NCI-H774 (cell line): ENCODE measurements at regions not wholly inside any gene's neighbourhood (a gene's known extent, or its start where the extent isn't known, plus 50 kb on each side); places are given as distances from the start of the nearest gene placed in this dataset.

Experiments used
- DNase-seq: peaks from one replicate; lab custom pipeline; 2025; lab: John Stamatoyannopoulos, UW

DNA sequence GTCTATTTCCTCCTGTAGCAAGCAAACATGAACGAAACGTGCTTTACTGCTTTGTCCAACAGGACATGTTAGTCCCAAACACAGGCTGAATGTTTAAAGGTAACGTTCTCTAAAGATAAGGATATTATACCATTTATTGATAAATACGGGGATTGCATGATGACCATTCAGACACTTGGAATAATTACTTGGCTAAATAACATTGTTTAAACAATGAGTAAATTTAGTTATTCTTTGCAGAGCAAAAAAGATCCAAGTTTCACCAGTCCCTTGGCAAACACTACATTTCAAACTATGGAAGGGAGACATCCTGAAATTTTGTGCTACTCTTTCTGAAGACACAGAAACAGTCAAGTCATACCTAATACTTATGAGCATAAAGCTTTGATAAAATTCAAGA is 88.0 kb downstream of the ZNF280B start:
- no peak for DNase-seq

DNA sequence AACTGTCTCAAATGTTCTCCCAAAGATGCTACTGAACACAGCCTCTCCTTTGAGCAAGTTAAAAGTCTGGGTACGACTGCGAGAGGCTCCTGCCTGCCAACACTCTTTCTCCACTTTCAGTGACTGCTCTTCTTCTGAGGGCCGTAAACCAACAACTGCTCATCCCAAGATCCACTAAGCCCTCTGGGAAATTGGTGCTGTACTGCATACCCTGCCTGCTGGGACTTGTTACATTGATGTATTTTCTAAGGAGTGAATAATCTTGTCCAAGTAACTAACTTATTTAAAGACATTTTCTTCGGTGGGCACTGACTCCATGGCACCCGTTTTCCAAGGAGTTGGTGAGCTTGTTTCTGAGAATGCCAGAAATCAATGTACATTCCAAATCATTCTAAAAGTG is 87.2 kb downstream of the ZNF280B start:
- DNase-seq: no peak

DNA sequence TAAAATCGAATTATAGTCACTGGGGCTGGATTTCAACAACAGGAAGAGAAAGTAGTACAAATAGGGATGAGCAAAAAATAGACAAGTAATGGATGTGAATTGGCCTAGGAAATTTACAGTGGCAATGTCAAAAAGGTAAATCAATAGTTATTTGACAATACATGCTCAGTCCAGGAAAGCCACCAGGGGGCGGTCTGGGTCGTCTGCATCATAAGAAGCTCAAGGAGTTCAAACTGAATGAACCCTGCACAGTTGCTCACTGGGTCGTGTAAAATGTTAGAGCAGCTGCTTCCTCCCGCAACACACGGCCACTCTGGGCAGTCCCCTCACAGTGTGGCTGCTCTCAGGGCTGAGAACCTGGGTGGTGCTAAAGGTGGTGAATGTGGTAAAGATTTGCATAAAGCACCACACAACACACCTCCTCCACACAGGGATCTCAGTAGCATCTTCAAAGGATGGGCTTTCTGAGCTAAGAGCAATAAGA is 85.9 kb downstream of the ZNF280B start:
- peak; percentile 21 for DNase-seq

DNA sequence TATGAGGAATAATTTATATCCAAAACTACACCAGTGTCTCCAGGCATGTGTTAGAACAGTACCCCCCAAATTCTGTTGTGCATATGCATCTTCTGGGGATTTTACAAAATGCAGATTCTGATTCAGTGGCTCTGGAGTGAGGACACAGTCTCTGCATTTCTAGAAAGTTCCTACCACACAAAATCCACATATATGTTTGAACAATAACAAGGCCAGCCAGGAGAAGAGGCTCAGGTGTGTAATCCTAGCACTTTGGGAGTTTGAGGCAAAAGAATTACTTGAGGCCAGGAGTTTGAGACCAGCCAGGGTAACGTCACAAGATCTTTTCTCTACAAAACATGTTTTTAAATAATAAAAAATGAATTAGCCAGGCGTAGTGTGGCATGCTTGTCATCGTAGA is 84.9 kb downstream of the ZNF280B start:
- no peak for DNase-seq

DNA sequence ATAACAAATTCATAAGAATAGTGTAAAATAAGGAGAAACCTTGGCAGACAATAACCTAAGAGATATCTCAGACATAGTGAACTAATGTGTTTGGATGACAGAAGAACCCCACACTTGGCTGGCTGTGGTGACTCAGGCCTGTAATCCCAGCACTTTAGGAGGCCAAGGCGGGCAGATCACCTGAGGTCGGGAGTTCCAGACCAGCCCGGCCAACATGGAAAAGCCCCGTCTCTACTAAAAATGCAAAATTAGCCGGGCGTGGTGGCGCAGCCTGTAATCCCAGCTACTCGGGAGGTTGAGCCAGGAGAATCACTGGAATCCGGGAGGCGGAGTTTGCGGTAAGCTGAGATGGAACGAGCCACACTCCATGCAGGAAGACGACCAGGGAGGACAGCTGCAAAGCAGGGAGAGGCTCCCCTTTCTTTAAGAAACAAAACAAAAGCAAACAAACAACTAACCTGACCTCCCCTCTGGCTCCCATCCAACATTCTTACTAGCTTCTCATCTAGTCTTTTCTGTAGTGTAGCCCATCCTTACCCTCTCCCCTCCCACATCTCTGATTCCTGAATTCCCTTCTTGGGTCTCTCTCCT is 84.2 kb downstream of the ZNF280B start:
- DNase-seq: no peak

DNA sequence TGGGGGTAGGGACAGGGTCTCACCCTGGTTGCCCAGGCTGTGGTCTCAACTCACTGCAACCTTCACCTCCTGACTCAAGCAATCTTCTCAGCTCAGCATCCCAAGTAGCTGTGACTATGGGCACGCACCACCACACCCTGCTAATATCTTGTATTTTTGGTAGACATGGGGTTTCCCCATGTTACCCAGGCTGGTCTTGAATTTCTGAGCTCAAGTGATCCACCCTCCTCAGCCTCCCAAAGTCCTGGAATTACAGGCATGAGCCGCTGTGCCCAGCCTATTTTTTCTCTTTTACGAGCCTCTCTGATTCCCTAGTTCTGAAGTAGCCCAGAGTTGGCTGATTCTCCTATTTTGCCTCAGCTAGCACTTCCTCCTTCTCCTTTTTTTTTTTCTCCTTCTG is 83.6 kb downstream of the ZNF280B start:
- no peak for DNase-seq

DNA sequence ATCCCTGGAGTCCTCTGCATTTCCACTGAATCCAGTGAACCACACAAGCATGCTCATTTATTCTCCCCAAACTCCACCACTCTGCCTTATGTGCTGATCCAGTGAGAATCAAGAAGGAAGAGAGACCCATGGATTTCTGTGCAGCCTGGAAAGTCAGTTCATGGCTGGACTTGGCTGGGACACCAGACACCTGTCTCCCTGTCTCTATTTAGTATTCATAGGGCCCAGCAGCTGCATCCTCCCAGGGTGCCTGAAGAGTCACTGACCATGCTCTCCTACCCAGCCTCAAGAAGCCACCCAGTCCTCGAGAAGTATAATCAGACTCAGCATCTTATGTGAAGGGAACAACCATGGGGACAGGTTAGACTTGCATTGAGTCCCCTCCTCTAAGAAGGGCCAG is 83.2 kb downstream of the ZNF280B start:
- DNase-seq: peak; percentile 3

DNA sequence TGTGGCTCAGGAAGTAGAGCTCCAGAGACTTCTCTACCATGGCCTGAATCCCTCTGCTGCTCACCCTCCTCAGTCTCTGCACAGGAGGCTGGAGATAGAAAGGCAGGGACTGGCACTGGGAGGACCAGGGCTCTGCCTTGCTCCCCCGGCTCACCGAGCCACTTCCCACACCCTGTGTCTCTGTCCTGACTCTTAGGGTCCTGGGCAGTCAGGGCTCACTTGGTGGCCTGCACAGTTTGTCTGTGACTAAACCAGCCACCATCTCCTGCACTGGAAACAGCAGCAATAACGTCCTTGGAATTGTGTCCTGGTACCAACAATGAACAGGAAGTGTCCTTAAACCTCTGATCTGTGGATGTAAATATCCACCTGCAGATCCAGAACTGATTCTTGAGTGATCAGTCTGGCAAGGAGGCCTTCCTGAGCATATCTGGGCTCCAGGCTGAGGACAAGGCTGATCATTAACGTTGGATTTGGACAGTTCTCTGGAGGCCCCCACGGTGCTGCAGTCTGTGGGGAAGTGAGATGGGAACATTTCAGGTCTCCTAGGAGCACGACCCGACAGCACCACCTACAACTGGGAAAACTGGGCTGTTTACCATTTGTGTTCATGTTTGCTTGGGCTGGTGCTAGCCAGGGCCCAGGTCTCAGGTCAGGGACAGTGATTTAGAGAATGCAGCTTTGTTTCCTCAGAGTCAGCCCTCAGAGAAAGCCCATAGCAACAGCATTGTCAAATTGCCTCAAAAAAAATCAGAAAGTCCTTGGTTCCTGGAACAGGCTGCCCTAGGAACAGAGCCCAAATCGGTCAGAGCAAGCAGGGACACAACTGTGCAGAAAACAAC is 82.5 kb downstream of the ZNF280B start:
- no peak for DNase-seq

DNA sequence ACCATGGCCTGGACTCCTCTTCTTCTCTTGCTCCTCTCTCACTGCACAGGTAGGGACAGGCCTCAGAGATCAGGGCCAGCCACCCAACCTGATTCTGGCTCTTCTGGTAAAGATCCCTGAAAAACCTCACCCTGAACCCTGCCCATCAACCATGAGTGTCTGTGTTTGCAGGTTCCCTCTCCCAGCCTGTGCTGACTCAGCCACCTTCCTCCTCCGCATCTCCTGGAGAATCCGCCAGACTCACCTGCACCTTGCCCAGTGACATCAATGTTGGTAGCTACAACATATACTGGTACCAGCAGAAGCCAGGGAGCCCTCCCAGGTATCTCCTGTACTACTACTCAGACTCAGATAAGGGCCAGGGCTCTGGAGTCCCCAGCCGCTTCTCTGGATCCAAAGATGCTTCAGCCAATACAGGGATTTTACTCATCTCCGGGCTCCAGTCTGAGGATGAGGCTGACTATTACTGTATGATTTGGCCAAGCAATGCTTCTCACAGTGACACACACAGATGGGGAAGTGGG is 80.9 kb downstream of the ZNF280B start:
- no peak for DNase-seq

DNA sequence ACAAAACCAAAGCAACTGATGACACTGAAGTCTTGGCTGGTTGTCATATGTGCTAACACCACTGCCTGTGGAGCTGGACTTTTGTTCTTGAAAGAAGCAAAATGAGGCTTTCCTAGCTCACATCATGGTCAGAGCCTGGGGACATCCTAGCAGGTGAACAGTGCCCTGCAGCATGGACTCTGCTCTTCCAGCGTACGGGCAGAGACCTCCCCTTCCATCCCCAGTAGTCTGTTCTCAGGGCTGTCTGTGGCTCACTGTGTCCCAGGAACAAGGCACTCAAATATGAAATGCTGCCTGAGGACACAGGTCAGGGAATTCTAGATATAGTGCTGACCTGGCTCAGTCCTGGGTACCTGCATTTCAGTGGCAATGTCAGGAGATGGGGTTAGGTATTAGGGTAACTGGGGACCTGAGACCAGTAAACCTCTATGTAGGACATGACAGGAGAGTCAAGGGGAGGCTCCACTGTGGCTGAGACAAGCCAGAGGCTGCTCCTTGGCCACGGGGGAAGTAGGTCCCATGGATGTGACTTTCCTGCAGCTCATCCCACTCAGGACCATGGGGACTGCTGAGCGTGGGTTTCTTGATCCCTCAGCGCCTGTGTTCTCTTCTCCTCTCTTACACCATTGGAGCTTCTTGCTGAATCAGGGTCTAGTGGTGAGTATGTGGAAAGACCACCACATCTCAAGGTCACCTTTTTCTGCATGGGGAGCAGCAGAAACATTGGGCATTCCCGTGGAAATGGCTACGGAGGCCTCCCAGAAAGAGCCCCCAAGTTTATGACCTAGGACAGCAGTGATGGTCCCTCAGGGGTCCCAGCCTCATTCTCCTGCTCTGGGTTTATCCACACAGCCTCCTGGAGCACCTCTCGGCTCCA is 80.1 kb downstream of the ZNF280B start:
- no peak for DNase-seq

DNA sequence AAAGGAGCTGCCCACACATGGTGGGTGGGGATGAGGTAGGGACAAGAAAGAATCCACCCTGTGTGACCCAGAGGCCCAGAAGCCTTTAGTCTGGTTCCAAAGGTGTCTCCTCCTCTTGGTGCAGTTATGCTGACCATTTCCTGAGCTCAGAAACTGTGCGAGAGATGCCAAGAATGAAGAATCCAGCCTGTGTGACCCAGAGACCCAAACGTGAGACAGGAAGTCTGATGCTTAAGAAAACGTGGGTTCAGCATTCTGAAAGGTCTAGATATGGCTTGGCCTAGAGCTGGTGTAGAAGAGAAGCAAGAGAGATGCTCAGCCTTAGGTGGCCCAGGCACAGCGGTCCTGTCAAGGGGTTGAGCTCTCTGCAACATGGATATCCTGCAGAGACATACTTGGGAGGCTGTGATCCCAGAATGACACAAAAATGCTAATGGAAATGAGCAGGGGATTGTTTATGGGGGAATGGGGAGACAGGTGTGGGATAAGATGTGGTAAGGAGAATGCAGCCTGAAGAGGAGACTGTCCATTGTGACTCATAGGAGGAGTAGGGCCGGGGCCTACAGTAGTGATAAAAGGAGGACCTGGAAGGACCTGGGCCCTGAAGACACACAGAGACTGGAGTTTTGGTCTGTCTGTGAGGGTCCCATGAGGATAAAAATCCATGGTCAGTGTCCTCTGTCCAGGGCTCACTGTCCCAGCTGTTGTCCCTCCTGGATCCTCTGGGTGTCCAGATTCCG is 79.0 kb downstream of the ZNF280B start:
- no peak for DNase-seq

DNA sequence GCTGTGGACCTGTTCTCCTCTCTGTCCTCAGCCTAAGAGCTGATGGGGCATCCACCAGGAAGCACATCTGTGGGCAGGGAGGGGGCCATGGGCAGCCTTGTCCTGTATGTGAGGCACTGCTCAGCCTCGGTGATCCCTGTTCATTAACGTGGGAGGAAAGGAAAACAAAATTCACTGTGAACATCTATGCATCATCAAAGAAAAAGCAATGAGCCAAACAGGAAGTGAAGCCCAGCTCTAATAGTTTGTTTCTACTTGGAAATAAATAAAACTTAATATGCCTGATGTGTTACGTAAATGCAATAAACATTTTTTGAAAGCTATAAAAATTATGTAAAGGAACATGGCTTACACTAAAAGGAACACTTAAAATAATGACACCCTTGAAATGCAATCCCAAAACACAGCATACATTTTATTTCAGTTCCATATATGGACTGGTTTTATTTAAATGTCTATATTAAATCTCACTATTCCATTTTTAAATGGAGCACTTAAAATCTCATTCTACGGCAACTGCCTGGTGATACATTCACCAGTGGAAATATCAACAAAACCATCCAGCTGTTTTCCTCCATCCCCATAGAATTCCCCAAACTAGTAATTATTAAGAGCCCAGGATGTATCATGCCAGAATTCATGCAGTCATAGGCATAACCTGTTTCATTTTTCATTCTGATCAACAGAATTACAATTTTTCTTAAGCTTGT is 78.3 kb downstream of the ZNF280B start:
- no peak for DNase-seq

DNA sequence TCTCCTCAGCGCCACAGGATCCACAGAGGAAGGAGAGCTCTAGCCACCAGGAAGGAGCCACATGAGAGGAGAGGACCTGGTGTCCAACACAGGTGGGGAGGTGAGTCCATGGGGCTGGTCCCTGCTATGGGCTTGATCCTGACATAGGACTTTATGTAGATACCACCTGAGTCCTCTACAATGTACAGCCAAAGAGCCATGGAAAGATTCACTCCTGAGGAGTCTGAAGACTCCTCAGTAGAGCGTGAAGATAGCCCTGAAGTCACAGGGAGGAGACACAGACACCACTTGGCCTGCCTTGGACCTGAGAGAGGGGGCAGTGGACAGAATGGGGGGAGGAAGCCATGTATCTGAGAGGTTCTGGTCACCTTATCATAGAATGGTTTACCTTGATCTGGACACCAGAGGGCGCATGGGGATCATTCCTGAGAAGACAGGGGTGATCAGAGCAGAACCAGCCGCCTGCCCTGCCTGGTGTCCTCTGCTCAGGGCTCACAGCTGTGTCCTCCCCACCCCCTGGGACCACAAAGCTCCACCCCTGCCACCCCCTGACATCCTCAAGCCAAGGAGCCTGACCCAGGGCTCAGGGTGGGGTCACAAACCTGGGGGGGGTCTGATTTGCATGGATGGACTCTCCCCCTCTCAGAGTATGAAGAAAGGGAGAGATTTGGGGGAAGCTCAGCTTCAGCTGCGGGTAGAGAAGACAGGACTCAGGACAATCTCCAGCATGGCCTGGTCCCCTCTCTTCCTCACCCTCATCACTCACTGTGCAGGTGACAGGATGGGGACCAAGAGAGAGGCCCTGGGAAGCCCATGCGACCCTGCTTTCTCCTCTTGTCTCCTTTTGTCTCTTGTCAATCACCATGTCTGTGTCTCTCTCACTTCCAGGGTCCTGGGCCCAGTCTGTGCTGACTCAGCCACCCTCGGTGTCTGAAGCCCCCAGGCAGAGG is 77.0 kb downstream of the ZNF280B start:
- DNase-seq: peak; percentile 26

DNA sequence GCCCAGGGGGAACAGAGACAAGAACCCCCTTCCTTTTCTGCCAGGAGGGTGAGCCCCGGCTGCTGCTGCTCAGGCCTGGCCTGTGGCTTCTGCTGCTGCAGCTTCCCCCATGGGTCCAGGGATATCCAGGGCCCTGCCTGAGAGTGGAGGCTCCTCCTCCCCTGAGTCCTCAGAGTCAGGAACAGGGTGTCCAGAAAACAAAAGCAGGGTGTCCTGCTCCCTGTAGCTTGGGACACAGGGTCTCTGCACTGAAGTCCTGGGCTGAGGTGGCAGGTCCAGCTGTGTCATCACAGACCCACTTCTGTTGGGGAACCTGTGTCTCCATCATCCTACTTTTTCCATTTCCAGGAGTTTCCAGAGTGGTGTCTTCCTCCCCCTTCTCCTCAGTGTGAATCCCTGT is 76.1 kb downstream of the ZNF280B start:
- DNase-seq: no peak

DNA sequence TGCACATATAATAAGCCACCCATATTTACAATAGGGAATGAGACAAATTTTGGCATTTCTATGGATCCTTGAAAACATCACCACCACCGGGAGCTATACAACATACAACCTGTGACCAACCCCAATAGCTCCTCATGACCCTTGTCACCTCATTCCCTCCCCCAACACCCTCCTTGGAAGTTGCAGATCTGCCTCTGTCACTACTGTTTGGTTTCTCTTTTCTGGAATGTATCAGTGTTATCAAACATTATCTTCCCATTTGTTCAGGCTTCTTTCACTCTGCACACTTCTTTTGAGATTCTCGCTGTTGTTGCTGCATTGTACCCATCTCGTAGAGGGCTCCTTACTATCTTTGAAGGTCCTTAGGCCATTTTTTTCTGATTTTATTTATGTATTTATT is 75.6 kb downstream of the ZNF280B start:
- no peak for DNase-seq

DNA sequence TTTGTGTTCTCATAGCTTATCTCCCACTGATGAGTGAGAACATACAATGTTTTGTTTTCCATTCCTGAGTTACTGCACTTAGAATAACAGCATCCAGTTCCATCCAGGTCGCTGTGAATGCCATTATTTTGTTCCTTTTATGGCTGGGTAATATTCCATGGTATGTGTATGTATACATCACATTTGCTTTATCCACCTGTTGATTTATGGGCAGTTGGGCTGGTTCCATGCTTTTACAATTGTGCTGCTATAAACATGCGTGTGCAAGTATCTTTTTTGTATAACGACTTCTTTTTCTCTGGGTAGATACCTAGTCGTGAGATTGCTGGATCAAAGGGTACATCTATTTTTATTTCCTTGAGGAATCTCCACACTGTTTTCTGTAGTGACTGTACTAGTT is 74.8 kb downstream of the ZNF280B start:
- no peak for DNase-seq
